Glomerular visceral epithelial cell (primary cell): ENCODE measurements at regions not wholly inside any gene's neighbourhood (a gene's known extent, or its start where the extent isn't known, plus 50 kb on each side); places are given as distances from the start of the nearest gene placed in this dataset.
"Not testable (repeated sequence)": the region's sequence is repeated elsewhere in the genome, so short reads cannot be mapped to it uniquely, and the experiment has no call there.

Experiments used
- DNase-seq: peaks from one replicate; pipeline ENCODE4 v3.0.0-alpha.2; 2016; ENCODE audit errors: extremely low spot score

DNA sequence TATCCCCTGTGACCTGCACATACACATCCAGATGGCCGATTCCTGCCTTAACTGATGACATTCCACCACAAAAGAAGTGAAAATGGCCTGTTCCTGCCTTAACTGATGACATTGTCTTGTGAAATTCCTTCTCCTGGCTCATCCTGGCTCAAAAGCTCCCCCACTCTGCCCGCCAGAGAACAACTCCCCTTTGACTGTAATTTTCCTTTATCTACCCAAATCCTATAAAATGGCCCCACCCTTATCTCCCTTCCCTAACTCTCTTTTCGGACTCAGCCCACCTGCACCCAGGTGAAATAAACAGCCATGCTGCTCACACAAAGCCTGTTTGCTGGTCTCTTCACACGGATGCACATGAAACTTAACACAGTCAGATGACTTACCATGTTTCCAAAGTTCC lies 403.8 kb downstream of the TBC1D32 start:
- not testable (repeated sequence) for DNase-seq

DNA sequence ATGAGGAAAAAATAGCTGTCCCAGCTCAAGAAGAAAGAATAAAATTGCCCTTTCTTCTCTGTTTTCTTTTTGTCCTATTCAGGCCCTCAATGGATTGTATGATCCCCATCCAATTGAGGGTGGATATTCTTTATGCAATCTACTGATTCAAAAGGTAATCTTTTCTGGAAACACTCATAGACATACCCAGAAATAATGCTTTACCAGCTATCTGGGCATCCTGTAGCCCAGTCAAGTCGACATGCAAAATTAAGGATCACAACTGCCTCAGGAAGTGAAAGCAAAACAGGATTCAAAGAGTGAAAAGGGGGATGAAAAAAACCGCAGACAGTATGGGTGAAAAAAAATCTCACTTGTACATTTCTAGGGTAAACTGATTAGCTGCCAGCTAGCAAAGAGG lies 410.1 kb downstream of the TBC1D32 start:
- DNase-seq, result no peak

DNA sequence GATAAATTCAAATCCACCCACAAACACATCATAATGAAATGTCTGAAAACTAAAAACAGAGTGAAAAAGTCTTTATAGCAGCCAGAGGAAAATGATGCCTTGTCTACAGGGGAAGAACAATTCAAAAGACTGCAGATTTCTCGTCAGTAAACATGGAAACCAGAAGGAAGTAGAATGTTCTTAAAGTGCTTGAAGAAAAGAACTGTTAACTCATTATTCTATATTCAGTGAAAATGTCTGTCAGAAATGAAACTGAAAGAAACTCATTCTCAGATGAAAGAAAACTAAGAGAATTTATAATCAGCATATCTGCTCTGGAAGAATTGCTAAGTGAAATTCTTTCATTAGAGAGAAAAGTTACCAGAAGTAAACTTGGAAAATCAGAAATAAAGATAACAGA lies 416.1 kb downstream of the TBC1D32 start:
- no peak for DNase-seq

- DNase-seq, result no peak
Observed at GRCh38 chr6:120916844-120917243, 417.4 kb downstream of the TBC1D32 start.

DNA sequence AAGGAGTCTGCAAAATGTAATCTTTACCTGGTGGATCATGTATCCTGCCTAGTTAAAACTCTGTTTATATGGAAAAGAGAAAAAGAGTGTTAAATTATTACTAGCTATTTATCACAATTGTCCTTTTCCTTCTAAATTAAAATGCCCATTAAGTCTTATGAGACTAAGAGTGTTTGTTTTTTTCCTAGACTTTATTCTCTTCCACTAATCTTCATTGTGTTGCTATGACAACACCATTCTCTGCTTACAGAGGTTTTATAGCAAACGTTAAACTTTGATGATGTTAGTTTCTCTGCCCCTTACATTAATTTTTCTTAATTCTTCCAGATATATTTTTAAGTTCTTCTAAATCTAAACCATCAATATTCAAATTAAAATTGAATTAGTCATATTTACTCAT lies 420.8 kb downstream of the TBC1D32 start:
- no peak for DNase-seq

DNA sequence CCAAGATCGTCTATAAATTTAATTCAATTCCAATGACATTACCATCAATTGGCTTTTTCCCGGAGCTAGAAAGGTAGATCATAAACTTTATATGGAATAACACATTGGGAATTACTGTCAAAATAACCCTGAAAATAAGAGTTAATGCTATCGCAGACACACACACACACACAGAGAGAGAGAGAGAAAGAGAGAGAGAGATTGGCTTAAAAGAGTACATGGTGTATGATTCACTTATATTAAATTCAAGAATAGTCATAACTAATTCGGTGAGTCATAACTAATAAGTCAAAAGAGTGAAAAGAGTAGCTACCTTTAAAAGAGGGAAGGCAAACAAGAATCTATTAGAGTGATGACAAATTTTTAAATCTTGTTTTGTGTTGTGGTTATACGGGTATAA lies 425.5 kb downstream of the TBC1D32 start:
- DNase-seq, result no peak

DNA sequence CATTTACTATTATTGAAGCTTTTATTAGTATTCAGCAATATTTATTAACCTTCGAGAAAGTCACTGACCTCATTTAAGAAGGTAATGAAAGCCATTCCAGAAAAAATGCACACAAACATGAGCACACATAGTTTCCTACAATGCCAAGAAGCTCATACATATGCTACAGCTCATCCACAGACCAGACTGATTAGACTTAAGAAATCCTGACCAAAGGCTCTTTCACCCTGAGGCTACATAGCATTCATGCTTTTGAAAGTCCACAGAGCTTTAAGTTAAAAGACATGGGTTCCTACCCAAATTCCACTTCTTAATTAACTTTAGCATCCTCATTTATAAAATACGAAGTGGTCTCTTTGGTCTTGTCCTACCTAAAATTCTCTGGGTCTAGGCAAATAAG lies 430.4 kb downstream of the TBC1D32 start:
- DNase-seq, result no peak

DNA sequence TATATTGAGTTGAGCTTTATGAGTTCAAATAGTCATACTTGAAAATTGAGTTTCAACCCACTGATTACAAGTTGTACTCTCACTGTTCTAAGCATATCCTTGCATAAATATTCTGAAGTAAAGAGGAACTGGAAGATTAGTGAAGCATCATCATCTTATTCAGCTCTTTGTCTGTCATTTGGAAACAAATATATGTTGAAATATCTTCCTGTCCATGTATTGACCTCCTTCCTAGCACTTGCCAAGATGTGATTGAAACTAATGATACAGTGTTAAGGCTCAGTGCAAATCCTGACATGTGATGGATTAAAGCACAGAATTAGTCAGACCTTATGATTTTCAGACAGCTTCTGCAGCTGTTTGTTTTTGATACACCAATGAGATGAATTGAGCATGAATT lies 434.3 kb downstream of the TBC1D32 start:
- no peak for DNase-seq

GRCh38 chr6:120894077-120894476 lies 440.2 kb downstream of the TBC1D32 start:
- DNase-seq, result peak; percentile 6

DNA sequence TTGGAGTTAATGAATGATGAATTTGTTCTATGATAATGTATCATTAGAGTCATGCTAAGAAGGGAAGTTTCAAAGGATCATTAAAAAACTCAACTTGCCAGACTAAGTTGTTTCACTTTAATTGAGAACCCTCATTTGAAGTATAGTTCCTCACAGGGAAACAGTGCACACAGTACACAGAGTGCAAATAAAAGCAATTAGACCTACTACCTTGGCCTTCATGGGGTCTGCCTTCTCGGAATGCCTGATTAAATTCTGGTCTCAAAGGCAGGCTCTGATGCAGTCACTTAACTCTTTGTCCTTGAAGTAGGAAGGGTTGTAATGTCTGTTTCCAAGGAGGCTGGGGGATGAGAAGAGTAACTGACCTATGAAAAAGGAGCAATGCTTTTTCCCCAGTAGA lies 457.3 kb downstream of the TBC1D32 start:
- DNase-seq, result no peak

DNA sequence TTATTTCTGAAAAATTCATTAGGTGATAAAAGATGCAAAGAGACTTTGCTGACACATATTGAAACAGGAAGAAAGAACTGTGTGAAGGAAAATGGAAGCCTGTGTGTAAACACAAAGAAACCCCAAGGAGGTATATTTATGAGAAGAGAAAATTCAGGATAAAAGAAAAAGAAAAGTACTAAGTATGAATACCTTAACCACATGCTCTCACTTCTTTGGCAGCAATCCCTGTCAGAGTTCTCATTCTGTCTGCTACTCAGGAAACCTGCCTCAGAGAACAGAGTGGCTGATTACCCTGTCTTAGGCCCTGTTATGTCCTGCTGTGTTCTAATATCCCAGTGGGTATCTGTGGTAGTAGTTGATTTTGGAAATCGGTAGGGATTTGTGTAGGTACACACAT lies 457.9 kb downstream of the TBC1D32 start:
- DNase-seq, result no peak

DNA sequence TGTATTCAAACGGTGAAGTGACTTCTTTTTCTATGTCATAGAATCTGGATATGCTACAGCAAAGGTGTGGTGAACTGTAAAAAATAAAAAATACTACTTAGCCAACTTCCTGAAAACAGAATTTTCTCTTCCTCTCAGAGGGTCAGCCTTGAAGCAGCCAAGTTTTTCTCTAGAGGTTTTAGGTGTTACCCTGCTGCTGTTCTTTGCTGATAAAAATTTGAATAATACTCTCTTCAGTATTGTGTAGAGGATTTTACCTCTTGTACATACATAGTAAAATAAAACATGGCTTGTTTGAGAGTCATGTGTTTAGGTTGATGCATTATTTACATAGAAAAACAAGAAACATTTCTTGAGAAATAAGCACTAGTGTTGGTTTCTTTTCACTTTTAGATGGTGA lies 458.4 kb downstream of the TBC1D32 start:
- DNase-seq, result no peak

DNA sequence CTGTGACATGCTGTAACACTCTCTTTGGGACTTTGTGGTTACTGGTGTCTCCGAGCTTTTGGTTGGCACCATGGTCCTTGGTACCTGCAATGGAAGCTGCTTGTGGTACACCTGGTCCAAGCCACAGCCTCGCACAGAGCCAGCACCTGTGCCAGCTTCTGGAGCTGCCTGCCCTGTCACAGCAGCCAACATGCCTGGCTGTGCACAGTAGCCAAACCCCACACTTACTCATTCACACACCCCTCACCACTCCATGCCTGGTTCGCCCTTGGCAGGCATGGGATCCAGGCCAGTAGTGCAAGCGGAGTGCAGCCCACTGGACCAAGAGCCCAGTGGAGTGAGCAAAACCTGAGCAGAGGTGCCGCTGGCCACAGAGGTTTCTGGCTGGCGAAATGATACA lies 459.9 kb downstream of the TBC1D32 start:
- no peak for DNase-seq

GRCh38 chr6:120873125-120873865 lies 461.0 kb downstream of the TBC1D32 start:
- no peak for DNase-seq

- no peak for DNase-seq
Observed at GRCh38 chr6:120872262-120872578, 462.1 kb downstream of the TBC1D32 start.

GRCh38 chr6:120871416-120872261 lies 462.6 kb downstream of the TBC1D32 start:
- DNase-seq, result no peak

DNA sequence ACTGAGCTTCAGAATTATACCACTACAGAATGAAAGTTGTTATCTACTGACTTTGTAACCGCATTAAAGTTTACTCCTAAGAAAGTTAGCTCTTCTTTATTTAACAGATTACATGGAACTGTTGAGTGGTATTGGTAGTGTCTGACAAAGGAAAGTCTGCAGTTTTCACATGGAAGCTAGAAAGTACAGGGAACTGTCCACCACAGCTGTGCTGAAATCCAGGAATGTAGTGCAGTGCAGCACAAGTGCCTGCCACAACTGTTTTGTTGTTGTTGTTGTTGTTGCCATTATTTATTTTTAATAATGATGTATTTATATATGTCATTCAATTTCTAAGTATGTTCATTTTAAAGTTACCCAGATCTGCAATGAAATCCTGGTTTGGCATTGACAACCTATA lies 464.9 kb downstream of the TBC1D32 start:
- DNase-seq, result no peak

- no peak for DNase-seq
Observed at GRCh38 chr6:120857422-120857821, 476.9 kb downstream of the TBC1D32 start.

GRCh38 chr6:120854583-120854982 lies 479.7 kb downstream of the TBC1D32 start:
- no peak for DNase-seq

DNA sequence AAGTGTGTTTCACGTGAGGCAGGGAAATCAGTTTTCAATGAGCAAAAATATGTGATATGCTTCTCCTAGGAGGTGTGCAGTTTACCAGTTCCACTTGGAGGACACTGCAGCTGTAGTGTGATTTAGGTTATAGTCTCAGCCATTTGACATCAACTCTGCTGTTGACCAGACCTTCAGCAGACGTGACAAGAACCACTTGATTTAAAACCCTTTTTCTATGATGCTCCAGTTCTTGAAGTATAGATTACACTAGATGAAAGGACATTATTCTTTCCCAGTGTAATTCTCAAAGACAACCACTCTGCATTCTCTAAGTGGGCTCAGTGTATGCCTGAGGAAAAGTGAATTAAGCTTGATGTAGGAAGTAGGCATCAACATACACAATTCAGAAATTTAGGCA lies 480.8 kb downstream of the TBC1D32 start:
- no peak for DNase-seq

GRCh38 chr6:120852293-120852849 lies 481.9 kb downstream of the TBC1D32 start:
- DNase-seq, result no peak

- peak; percentile 33 for DNase-seq
Observed at GRCh38 chr6:120826253-120826652, 508.0 kb downstream of the TBC1D32 start.

DNA sequence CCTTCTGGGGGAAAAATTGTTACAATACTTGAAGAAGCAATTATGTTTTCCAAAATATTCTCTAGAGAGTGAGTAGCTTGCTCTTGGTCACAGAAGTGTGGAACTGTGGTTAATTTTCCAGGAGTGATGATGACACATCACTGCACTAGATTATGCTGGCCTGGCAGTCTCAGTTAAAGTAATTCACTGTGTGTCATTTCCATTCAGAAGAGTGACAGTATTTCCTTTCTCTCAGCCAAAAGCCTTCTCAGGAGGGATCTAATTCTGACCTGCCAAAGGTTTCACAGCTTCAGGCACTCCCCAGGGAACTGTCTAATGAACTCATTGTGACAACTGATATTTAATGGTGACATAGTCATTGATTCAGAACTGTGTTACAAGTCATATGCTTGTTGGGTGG lies 517.5 kb downstream of the TBC1D32 start:
- DNase-seq, result peak; percentile 27
